ENCODE measurements at regions not wholly inside any gene's neighbourhood (a gene's known extent, or its start where the extent isn't known, plus 50 kb on each side); places are given as distances from the start of the nearest gene placed in this dataset.

DNA sequence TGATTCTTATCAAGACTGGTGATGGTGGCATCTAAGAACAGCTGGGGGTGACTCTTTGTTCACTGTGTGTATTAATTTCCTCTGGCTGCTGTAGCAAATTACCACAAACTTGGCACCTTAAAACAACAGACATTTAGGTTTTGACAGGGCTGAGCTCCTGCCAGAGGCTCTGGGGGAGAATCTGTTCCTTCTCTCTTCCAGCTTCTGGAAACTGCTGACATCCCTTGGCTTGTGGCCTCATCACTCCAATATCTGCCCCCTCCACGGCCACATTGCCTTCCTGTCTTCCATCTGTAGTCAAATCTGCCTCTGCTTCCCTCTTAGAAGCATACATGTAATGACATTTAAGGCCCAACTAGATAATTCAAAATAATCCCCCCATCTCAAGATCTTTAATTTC, 274.9 kb downstream of the PRL start:
- TF ChIP-seq, protein P1, sequence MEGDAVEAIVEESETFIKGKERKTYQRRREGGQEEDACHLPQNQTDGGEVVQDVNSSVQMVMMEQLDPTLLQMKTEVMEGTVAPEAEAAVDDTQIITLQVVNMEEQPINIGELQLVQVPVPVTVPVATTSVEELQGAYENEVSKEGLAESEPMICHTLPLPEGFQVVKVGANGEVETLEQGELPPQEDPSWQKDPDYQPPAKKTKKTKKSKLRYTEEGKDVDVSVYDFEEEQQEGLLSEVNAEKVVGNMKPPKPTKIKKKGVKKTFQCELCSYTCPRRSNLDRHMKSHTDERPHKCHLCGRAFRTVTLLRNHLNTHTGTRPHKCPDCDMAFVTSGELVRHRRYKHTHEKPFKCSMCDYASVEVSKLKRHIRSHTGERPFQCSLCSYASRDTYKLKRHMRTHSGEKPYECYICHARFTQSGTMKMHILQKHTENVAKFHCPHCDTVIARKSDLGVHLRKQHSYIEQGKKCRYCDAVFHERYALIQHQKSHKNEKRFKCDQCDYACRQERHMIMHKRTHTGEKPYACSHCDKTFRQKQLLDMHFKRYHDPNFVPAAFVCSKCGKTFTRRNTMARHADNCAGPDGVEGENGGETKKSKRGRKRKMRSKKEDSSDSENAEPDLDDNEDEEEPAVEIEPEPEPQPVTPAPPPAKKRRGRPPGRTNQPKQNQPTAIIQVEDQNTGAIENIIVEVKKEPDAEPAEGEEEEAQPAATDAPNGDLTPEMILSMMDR (IDR thresholded peaks at IDR 0.05 in 8 of 11, conservative IDR thresholded peaks at IDR 0.05 in 3 of 11): no peak
- TF ChIP-seq POLR2A (IDR thresholded peaks at IDR 0.05) (no peak), POLR2AphosphoS5 (IDR thresholded peaks at IDR 0.05) (no peak)
